ENCODE measurements at regions not wholly inside any gene's neighbourhood (a gene's known extent, or its start where the extent isn't known, plus 50 kb on each side); places are given as distances from the start of the nearest gene placed in this dataset.

- H3K27ac Mint-ChIP-seq = no peak overlapping the region
- no peak overlapping the region for H3K4me3 Mint-ChIP-seq
- peaks cover 7% of the 10 kb centered on the region for H3K27me3 Mint-ChIP-seq
- no peaks in the 10 kb centered on the region for H3K36me3 Mint-ChIP-seq (ENCODE audit: low read depth)
- no peaks in the 10 kb centered on the region for H3K4me1 Mint-ChIP-seq
- peaks cover 3% of the 10 kb centered on the region for H3K9me3 Mint-ChIP-seq
- no peak for ATAC-seq (replicated peaks)
Measured at GRCh38 chr1:58352476-58353092, 193.9 kb downstream of the OMA1 start.

- no peak for ATAC-seq (replicated peaks)
- Mint-ChIP-seq H3K36me3 (ENCODE audit: low read depth) (no peaks in the 10 kb centered on the region), H3K27me3 (no peaks in the 10 kb centered on the region), H3K9me3 (peaks cover 3% of the 10 kb centered on the region), H3K27ac (no peak overlapping the region), H3K4me3 (no peak overlapping the region), H3K4me1 (no peaks in the 10 kb centered on the region)
Measured at GRCh38 chr1:58346036-58346355, 200.5 kb downstream of the OMA1 start.

- ATAC-seq (replicated peaks) = no peak
- Mint-ChIP-seq H3K36me3 (ENCODE audit: low read depth) (no peaks in the 10 kb centered on the region), H3K4me3 (no peak overlapping the region), H3K9me3 (peaks cover 3% of the 10 kb centered on the region), H3K4me1 (no peaks in the 10 kb centered on the region), H3K27ac (no peak overlapping the region), H3K27me3 (no peaks in the 10 kb centered on the region)
Measured at GRCh38 chr1:58345215-58346035, 201.1 kb downstream of the OMA1 start.

- Mint-ChIP-seq H3K9me3 (no peaks in the 10 kb centered on the region), H3K4me3 (no peak overlapping the region), H3K27ac (no peak overlapping the region), H3K27me3 (peaks cover 3% of the 10 kb centered on the region), H3K4me1 (no peaks in the 10 kb centered on the region), H3K36me3 (ENCODE audit: low read depth) (no peaks in the 10 kb centered on the region)
- ATAC-seq (replicated peaks) = no peak
Measured at GRCh38 chr1:58340185-58340584, 206.3 kb downstream of the OMA1 start.

- H3K9me3 Mint-ChIP-seq = no peaks in the 10 kb centered on the region
- H3K27me3 Mint-ChIP-seq = peaks cover 3% of the 10 kb centered on the region
- H3K4me1 Mint-ChIP-seq = no peaks in the 10 kb centered on the region
- ATAC-seq (replicated peaks) = no peak
- no peak overlapping the region for H3K4me3 Mint-ChIP-seq
- no peaks in the 10 kb centered on the region for H3K36me3 Mint-ChIP-seq (ENCODE audit: low read depth)
- H3K27ac Mint-ChIP-seq = no peak overlapping the region
Measured at GRCh38 chr1:58338081-58338480, 208.4 kb downstream of the OMA1 start.

GRCh38 chr1:58333511-58333910, 213.0 kb downstream of the OMA1 start:
- no peak for ATAC-seq (replicated peaks)
- no peaks in the 10 kb centered on the region for H3K9me3 Mint-ChIP-seq
- no peak overlapping the region for H3K27ac Mint-ChIP-seq
- peaks cover 3% of the 10 kb centered on the region for H3K27me3 Mint-ChIP-seq
- H3K4me3 Mint-ChIP-seq = no peak overlapping the region
- no peaks in the 10 kb centered on the region for H3K36me3 Mint-ChIP-seq (ENCODE audit: low read depth)
- H3K4me1 Mint-ChIP-seq = no peaks in the 10 kb centered on the region

GRCh38 chr1:58331156-58331555, 215.4 kb downstream of the OMA1 start:
- Mint-ChIP-seq H3K4me1 (no peaks in the 10 kb centered on the region), H3K27me3 (peaks cover 3% of the 10 kb centered on the region), H3K9me3 (no peaks in the 10 kb centered on the region), H3K27ac (no peak overlapping the region), H3K36me3 (ENCODE audit: low read depth) (no peaks in the 10 kb centered on the region), H3K4me3 (no peak overlapping the region)
- ATAC-seq (replicated peaks) = no peak

- no peaks in the 10 kb centered on the region for H3K27me3 Mint-ChIP-seq
- no peak for ATAC-seq (replicated peaks)
- peaks cover 3% of the 10 kb centered on the region for H3K9me3 Mint-ChIP-seq
- H3K27ac Mint-ChIP-seq = no peak overlapping the region
- no peak overlapping the region for H3K4me3 Mint-ChIP-seq
- H3K36me3 Mint-ChIP-seq (ENCODE audit: low read depth) = no peaks in the 10 kb centered on the region
- no peaks in the 10 kb centered on the region for H3K4me1 Mint-ChIP-seq
Measured at GRCh38 chr1:58325866-58326265, 220.7 kb downstream of the OMA1 start.

- H3K4me3 Mint-ChIP-seq = no peak overlapping the region
- no peaks in the 10 kb centered on the region for H3K4me1 Mint-ChIP-seq
- no peaks in the 10 kb centered on the region for H3K36me3 Mint-ChIP-seq (ENCODE audit: low read depth)
- no peak overlapping the region for H3K27ac Mint-ChIP-seq
- no peak for ATAC-seq (replicated peaks)
- peaks cover 8% of the 10 kb centered on the region for H3K9me3 Mint-ChIP-seq
- H3K27me3 Mint-ChIP-seq = peaks cover 3% of the 10 kb centered on the region
Measured at GRCh38 chr1:58324558-58324957, 222.0 kb downstream of the OMA1 start.

GRCh38 chr1:58318157-58319005, 228.1 kb downstream of the OMA1 start:
- Mint-ChIP-seq H3K9me3 (peaks cover 8% of the 10 kb centered on the region), H3K36me3 (ENCODE audit: low read depth) (no peaks in the 10 kb centered on the region), H3K27ac (no peak overlapping the region), H3K4me3 (no peak overlapping the region), H3K4me1 (no peaks in the 10 kb centered on the region), H3K27me3 (peaks cover 6% of the 10 kb centered on the region)
- no peak for ATAC-seq (replicated peaks)

GRCh38 chr1:58317694-58318093, 228.8 kb downstream of the OMA1 start:
- peaks cover 8% of the 10 kb centered on the region for H3K9me3 Mint-ChIP-seq
- H3K4me1 Mint-ChIP-seq = no peaks in the 10 kb centered on the region
- no peak overlapping the region for H3K27ac Mint-ChIP-seq
- no peak overlapping the region for H3K4me3 Mint-ChIP-seq
- H3K36me3 Mint-ChIP-seq (ENCODE audit: low read depth) = no peaks in the 10 kb centered on the region
- H3K27me3 Mint-ChIP-seq = peaks cover 6% of the 10 kb centered on the region
- no peak for ATAC-seq (replicated peaks)

- H3K27ac Mint-ChIP-seq = no peak overlapping the region
- no peaks in the 10 kb centered on the region for H3K36me3 Mint-ChIP-seq (ENCODE audit: low read depth)
- H3K27me3 Mint-ChIP-seq = peaks cover 6% of the 10 kb centered on the region
- H3K9me3 Mint-ChIP-seq = peaks cover 8% of the 10 kb centered on the region
- H3K4me1 Mint-ChIP-seq = no peaks in the 10 kb centered on the region
- H3K4me3 Mint-ChIP-seq = no peak overlapping the region
- ATAC-seq (replicated peaks) = no peak
Measured at GRCh38 chr1:58317086-58317485, 229.4 kb downstream of the OMA1 start.

GRCh38 chr1:58316141-58316540, 230.4 kb downstream of the OMA1 start:
- Mint-ChIP-seq H3K36me3 (ENCODE audit: low read depth) (no peaks in the 10 kb centered on the region), H3K4me3 (no peak overlapping the region), H3K4me1 (no peaks in the 10 kb centered on the region), H3K27me3 (peaks cover 6% of the 10 kb centered on the region), H3K27ac (no peak overlapping the region), H3K9me3 (peaks cover 7% of the 10 kb centered on the region)
- ATAC-seq (replicated peaks) = no peak

GRCh38 chr1:58312971-58313563, 233.5 kb downstream of the OMA1 start:
- H3K36me3 Mint-ChIP-seq (ENCODE audit: low read depth) = no peaks in the 10 kb centered on the region
- no peaks in the 10 kb centered on the region for H3K4me1 Mint-ChIP-seq
- no peak overlapping the region for H3K4me3 Mint-ChIP-seq
- no peaks in the 10 kb centered on the region for H3K9me3 Mint-ChIP-seq
- peaks cover 3% of the 10 kb centered on the region for H3K27me3 Mint-ChIP-seq
- no peak for ATAC-seq (replicated peaks)
- H3K27ac Mint-ChIP-seq = no peak overlapping the region
